ENCODE measurements at regions not wholly inside any gene's neighbourhood (a gene's known extent, or its start where the extent isn't known, plus 50 kb on each side); places are given as distances from the start of the nearest gene placed in this dataset.

GRCh38 chr2:48829036-48829435, 73.5 kb upstream of the LHCGR start (continued):
- TF ChIP-seq FOSL1 (IDR thresholded peaks at IDR 0.05; ENCODE audit: insufficient read depth, low read depth, low read length) = no peak
- no peak for TF ChIP-seq SIRT6 (IDR thresholded peaks at IDR 0.05; ENCODE audit: low read length)
- TF ChIP-seq ZNF274 (IDR thresholded peaks at IDR 0.05; ENCODE audit: borderline replicate concordance, extremely low read depth, low read length) = no peak
- no peak for TF ChIP-seq CEBPB (IDR thresholded peaks at IDR 0.05; ENCODE audit: low read depth, low read length)
- no peak for TF ChIP-seq TBP (IDR thresholded peaks at IDR 0.05; ENCODE audit: low read depth, low read length)
- TF ChIP-seq RFX5 (IDR thresholded peaks at IDR 0.05; ENCODE audit: borderline replicate concordance, low read depth, low read length) = no peak
- no peak for TF ChIP-seq CHD2 (IDR thresholded peaks at IDR 0.05; ENCODE audit: low read length)
- TF ChIP-seq SUZ12 (IDR thresholded peaks at IDR 0.05; ENCODE audit: low read length) = no peak
- no peak for TF ChIP-seq KDM4A (IDR thresholded peaks at IDR 0.05; ENCODE audit: low read depth, low read length, severe bottlenecking)
